SK-N-MC (cell line): ENCODE measurements at regions not wholly inside any gene's neighbourhood (a gene's known extent, or its start where the extent isn't known, plus 50 kb on each side); places are given as distances from the start of the nearest gene placed in this dataset.

Source experiments
- EZH2 ChIP-seq: fragments of 200-600 bp; sonication (generic); IDR thresholded peaks from one replicate; pipeline ENCODE4 v1.6.1; 2017; ENCODE audit warnings: antibody characterized with exemption
- POLR2AphosphoS5 ChIP-seq: IDR thresholded peaks from 2 replicates; pipeline ENCODE4 v1.6.1; 2012; ENCODE audit warnings: mild to moderate bottlenecking, low read depth, low read length, borderline replicate concordance

DNA sequence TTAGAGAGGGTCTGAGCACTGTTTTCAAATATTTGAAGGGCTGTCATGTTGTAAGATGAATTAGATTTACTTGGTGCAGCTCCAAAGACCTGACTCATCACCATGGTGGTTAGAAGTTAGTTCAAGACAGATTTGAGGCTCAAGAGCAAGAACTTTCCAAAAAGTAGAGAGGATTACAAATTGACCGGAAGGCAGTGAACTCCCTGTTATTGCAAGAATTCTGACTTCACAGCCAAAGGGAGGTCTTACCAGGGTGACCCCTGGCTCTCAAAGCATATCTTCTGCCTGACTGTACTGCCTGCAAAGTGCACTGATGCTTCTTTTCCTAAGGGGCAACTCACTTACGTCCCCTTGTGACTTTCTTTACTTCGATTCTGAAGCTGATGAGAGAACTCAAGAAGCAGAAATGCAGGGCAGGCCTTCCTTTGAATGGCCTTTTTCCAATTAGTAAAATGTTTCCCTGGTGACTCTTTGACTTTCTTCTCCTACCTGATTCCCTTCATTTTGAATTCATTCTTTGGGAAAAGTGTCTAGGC is 86.4 kb downstream of the NAV1 start:
- TF ChIP-seq POLR2AphosphoS5: no peak
- TF ChIP-seq EZH2: no peak
